ENCODE measurements at regions not wholly inside any gene's neighbourhood (a gene's known extent, or its start where the extent isn't known, plus 50 kb on each side); places are given as distances from the start of the nearest gene placed in this dataset.

- no peak overlapping the region for H3K27ac ChIP-seq (ENCODE audit: low read depth, low read length)
- 90 to 92% (median 91%) methylated on average over 20 of the region's 20 CpGs for WGBS, 3 donors
These were observed 645.3 kb downstream of the BRD1 start for GRCh38 chr22:49182416-49182815.

GRCh38 chr22:49181942-49182341 lies 645.7 kb downstream of the BRD1 start:
- H3K27ac ChIP-seq (ENCODE audit: low read depth, low read length), result no peak overlapping the region
- WGBS, 3 donors, result 79 to 89% (median 80%) methylated on average over 15 of the region's 15 CpGs

- WGBS, 3 donors, result 87 to 90% (median 88%) methylated on average over 13 of the region's 13 CpGs
- no peak overlapping the region for H3K27ac ChIP-seq (ENCODE audit: low read depth, low read length)
These were observed 646.2 kb downstream of the BRD1 start for GRCh38 chr22:49181431-49181830.

- 36 to 86% (median 79%) methylated on average over 7 of the region's 7 CpGs for WGBS, 3 donors
- no peak overlapping the region for H3K27ac ChIP-seq (ENCODE audit: low read depth, low read length)
These were observed 647.0 kb downstream of the BRD1 start for GRCh38 chr22:49180683-49181024.

- 77 to 81% (median 79%) methylated on average over 19 of the region's 19 CpGs for WGBS, 3 donors
These were observed 647.6 kb downstream of the BRD1 start for GRCh38 chr22:49179886-49180682.

GRCh38 chr22:49179175-49179574 lies 648.5 kb downstream of the BRD1 start:
- no peak overlapping the region for H3K27ac ChIP-seq (ENCODE audit: low read depth, low read length)
- WGBS, 3 donors, result 80 to 87% (median 83%) methylated on average over 18 of the region's 18 CpGs

More at GRCh38 chr22:49179886-49180682, 647.6 kb downstream of the BRD1 start:
- H3K27ac ChIP-seq (ENCODE audit: low read depth, low read length), result no peak overlapping the region

- no peak overlapping the region for H3K27ac ChIP-seq (ENCODE audit: low read depth, low read length)
- WGBS, 3 donors, result 69 to 79% (median 75%) methylated on average over 26 of the region's 26 CpGs
These were observed 649.2 kb downstream of the BRD1 start for GRCh38 chr22:49178246-49179005.

- WGBS, 3 donors, result 70 to 80% (median 76%) methylated on average over 12 of the region's 12 CpGs
- no peak overlapping the region for H3K27ac ChIP-seq (ENCODE audit: low read depth, low read length)
These were observed 650.0 kb downstream of the BRD1 start for GRCh38 chr22:49177666-49178065.

- no peak overlapping the region for H3K27ac ChIP-seq (ENCODE audit: low read depth, low read length)
- 76 to 90% (median 76%) methylated on average over 6 of the region's 6 CpGs for WGBS, 3 donors
These were observed 650.7 kb downstream of the BRD1 start for GRCh38 chr22:49176956-49177355.

GRCh38 chr22:49170053-49170452 lies 657.6 kb downstream of the BRD1 start:
- no peak overlapping the region for H3K27ac ChIP-seq (ENCODE audit: low read depth, low read length)
- WGBS, 3 donors, result 69 to 85% (median 81%) methylated on average over 4 of the region's 4 CpGs

- WGBS, 3 donors, result 73 to 82% (median 78%) methylated on average over 16 of the region's 16 CpGs
- no peak overlapping the region for H3K27ac ChIP-seq (ENCODE audit: low read depth, low read length)
These were observed 658.5 kb downstream of the BRD1 start for GRCh38 chr22:49169074-49169744.

- WGBS, 3 donors, result 92 to 95% (median 94%) methylated on average over 34 of the region's 34 CpGs
- no peak overlapping the region for H3K27ac ChIP-seq (ENCODE audit: low read depth, low read length)
These were observed 659.4 kb downstream of the BRD1 start for GRCh38 chr22:49168219-49168813.

- 78 to 81% (median 78%) methylated on average over 11 of the region's 11 CpGs for WGBS, 3 donors
- H3K27ac ChIP-seq (ENCODE audit: low read depth, low read length), result no peak overlapping the region
These were observed 660.9 kb downstream of the BRD1 start for GRCh38 chr22:49166746-49167145.

GRCh38 chr22:49166211-49166610 lies 661.5 kb downstream of the BRD1 start:
- no peak overlapping the region for H3K27ac ChIP-seq (ENCODE audit: low read depth, low read length)
- WGBS, 3 donors, result 70 to 87% (median 84%) methylated on average over 13 of the region's 13 CpGs

GRCh38 chr22:49164773-49165320 lies 662.8 kb downstream of the BRD1 start:
- WGBS, 3 donors, result 52 to 60% (median 56%) methylated on average over 12 of the region's 14 CpGs

GRCh38 chr22:49163960-49164690 lies 663.5 kb downstream of the BRD1 start:
- 68 to 76% (median 71%) methylated on average over 25 of the region's 25 CpGs for WGBS, 3 donors
- no peak overlapping the region for H3K27ac ChIP-seq (ENCODE audit: low read depth, low read length)

More at GRCh38 chr22:49164773-49165320, 662.8 kb downstream of the BRD1 start:
- no peak overlapping the region for H3K27ac ChIP-seq (ENCODE audit: low read depth, low read length)

- WGBS, 3 donors, result 78 to 84% (median 80%) methylated on average over 20 of the region's 20 CpGs
- H3K27ac ChIP-seq (ENCODE audit: low read depth, low read length), result no peak overlapping the region
These were observed 664.3 kb downstream of the BRD1 start for GRCh38 chr22:49163258-49163959.
